ENCODE measurements at regions not wholly inside any gene's neighbourhood (a gene's known extent, or its start where the extent isn't known, plus 50 kb on each side); places are given as distances from the start of the nearest gene placed in this dataset.

- TF ChIP-seq CTCF (IDR thresholded peaks at IDR 0.05) (no peak), POLR2A (IDR thresholded peaks at IDR 0.05) (no peak)
Measured at GRCh38 chr4:159765382-159765781, 662.5 kb downstream of the RAPGEF2 start.

Measured in gastroesophageal sphincter (tissue), 3 donors.